Thyroid gland (tissue), 4 donors: ENCODE measurements at regions not wholly inside any gene's neighbourhood (a gene's known extent, or its start where the extent isn't known, plus 50 kb on each side); places are given as distances from the start of the nearest gene placed in this dataset.

Source experiments
- DNase-seq, 2 donors: peaks; one replicate each; pipeline ENCODE4 v3.0.0-alpha.2; 2019
- H3K27ac ChIP-seq, 3 donors: fragments of 200-600 bp; sonication (generic); 1 replicate in 2 of 3; 2 replicates in 1 of 3; pipeline ENCODE4 v1.5.1; 2016 to 2019; ENCODE audit warnings: mild to moderate bottlenecking in 1 of 3, moderate library complexity in 1 of 3
- H3K27me3 ChIP-seq: fragments of 200-600 bp; sonication (generic); one replicate; pipeline ENCODE4 v1.5.1; 2019
- H3K36me3 ChIP-seq, 2 donors: fragments of 200-600 bp; sonication (generic); one replicate each; pipeline ENCODE4 v1.5.1; 2016 to 2019
- H3K4me1 ChIP-seq, 2 donors: fragments of 200-600 bp; sonication (generic); one replicate each; pipeline ENCODE4 v1.5.1; 2017 to 2019
- H3K4me3 ChIP-seq, 3 donors: fragments of 200-600 bp; sonication (generic); replicated peaks in 1 of 3; 1 replicate in 2 of 3; 2 replicates in 1 of 3; pipeline ENCODE4 v1.5.1; 2016; ENCODE audit warnings: mild to moderate bottlenecking in 1 of 3
- H3K9me3 ChIP-seq: fragments of 200-600 bp; sonication (generic); one replicate; pipeline ENCODE4 v1.5.1; 2017
- CTCF ChIP-seq, 6 experiments: fragments of 200-600 bp in 3 of 6; fragments of 450-650 bp in 3 of 6; sonication (generic) in 3 of 6; IDR thresholded peaks; one replicate each; pipeline ENCODE4 v1.5.1; 2016 to 2019; ENCODE audit warnings: antibody characterized with exemption in 6 of 6, mild to moderate bottlenecking in 2 of 6, inconsistent platforms in 1 of 6, moderate library complexity in 1 of 6
- POLR2A ChIP-seq, 2 donors: fragments of 450-650 bp; IDR thresholded peaks; one replicate each; pipeline ENCODE4 v1.6.1; 2017; ENCODE audit warnings: antibody characterized with exemption in 2 of 2, mild to moderate bottlenecking in 2 of 2, moderate library complexity in 1 of 2
- WGBS, 2 donors: methylation state at CpG; one replicate each; pipeline ENCODE4 v1.1.5; 2017; 5-methylcytosine and 5-hydroxymethylcytosine counted together
- intact Hi-C: fragments of 100-400 bp; cut with DNase I; formaldehyde crosslinking; loops from one replicate; pipeline ENCODE4 v1.15.1; 2023

DNA sequence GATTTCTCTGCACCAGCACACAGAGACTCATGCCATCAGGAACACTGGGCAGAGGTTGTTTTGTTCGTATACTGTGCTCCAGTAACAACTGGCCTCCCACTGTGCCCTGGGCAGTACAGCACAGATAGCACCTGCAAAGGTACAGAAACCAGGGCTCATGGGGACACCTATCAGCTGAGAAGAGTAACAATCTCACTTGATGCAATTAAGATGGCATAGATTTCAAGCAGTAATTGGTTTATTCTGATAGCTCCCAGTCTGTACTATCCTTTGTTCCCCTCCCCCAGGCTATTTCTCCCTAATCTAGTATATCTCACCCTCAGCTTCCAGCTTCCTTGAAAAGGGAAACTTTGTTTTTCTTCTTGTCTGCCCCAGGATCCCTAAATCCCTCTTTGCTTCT is 343.9 kb upstream of the MMADHC start:
- H3K27ac ChIP-seq = no peak overlapping the region
- no peaks in the 10 kb centered on the region for H3K27me3 ChIP-seq
- H3K4me1 ChIP-seq = no peaks in the 10 kb centered on the region
- TF ChIP-seq CTCF (IDR thresholded peaks at IDR 0.05) = no peak
- no peak for TF ChIP-seq POLR2A (IDR thresholded peaks at IDR 0.05)
- H3K4me3 ChIP-seq = no peak overlapping the region
- no peak for DNase-seq
- intact Hi-C loops = no loop called here
- no peaks in the 10 kb centered on the region for H3K36me3 ChIP-seq
- no peaks in the 10 kb centered on the region for H3K9me3 ChIP-seq
- WGBS, 2 donors = 84 to 85% methylated on average over 1 of the region's 1 CpG

DNA sequence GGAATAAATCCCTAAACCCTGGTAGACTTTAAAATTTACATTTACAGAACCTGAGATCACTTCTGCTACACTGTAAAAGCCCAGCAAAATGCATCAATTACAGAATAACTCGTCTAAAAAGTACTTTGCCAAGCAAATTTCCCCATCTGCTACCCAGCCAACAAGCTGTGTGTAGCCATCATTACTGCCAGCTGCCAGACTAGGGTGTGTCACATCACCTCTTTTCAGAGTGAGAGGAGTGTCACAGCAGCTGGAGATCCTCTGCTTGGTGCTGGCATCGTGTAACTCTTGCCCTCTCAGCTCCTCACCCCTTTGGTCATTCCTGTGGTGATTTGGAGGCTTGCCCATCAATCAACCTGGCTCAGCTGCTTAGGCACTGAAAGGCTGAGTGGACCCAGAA is 340.4 kb upstream of the MMADHC start:
- Histone ChIP-seq H3K36me3 (no peaks in the 10 kb centered on the region), H3K4me1 (no peaks in the 10 kb centered on the region), H3K4me3 (no peak overlapping the region), H3K27me3 (no peaks in the 10 kb centered on the region), H3K27ac (no peak overlapping the region), H3K9me3 (no peaks in the 10 kb centered on the region)
- TF ChIP-seq CTCF (IDR thresholded peaks at IDR 0.05) (no peak), POLR2A (IDR thresholded peaks at IDR 0.05) (no peak)
- DNase-seq = no peak
- intact Hi-C loops = no loop called here
- WGBS, 2 donors = 37 to 53% methylated on average over 2 of the region's 2 CpGs

DNA sequence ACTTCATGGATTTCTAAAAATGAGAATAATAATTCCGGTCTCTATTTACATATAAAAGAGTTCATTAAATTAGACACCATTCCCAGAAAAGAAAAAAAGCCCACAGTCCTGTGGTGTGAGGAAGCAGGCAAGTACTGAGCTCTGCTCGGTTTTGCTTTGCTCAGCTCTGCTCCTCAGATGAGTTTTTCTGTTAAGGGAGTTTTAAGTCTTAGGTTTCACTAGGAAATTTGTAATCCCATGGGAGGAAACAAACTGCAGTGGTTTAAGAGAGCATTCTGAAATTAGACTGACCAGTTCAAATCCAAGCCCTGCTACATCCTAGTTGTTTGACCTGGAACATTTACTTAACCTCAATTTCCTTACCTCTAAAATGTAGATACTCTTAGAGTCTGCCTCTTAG is 338.6 kb upstream of the MMADHC start:
- H3K27me3 ChIP-seq = no peaks in the 10 kb centered on the region
- TF ChIP-seq POLR2A (IDR thresholded peaks at IDR 0.05) (no peak), CTCF (IDR thresholded peaks at IDR 0.05) (no peak)
- WGBS, 2 donors = 65 to 78% methylated on average over 2 of the region's 2 CpGs

GRCh38 chr2:149924549-149925213 is 337.1 kb upstream of the MMADHC start:
- WGBS, 2 donors = 91 to 93% methylated on average over 3 of the region's 3 CpGs

More for the DNA sequence above, 338.6 kb upstream of the MMADHC start:
- DNase-seq = no peak
- Histone ChIP-seq H3K9me3 (no peaks in the 10 kb centered on the region), H3K4me1 (no peaks in the 10 kb centered on the region), H3K4me3 (no peak overlapping the region), H3K36me3 (no peaks in the 10 kb centered on the region), H3K27ac (no peak overlapping the region)
- intact Hi-C loops = no loop called here

More at GRCh38 chr2:149924549-149925213, 337.1 kb upstream of the MMADHC start:
- Histone ChIP-seq H3K36me3 (no peaks in the 10 kb centered on the region), H3K27ac (no peak overlapping the region), H3K4me1 (no peaks in the 10 kb centered on the region), H3K9me3 (no peaks in the 10 kb centered on the region), H3K27me3 (no peaks in the 10 kb centered on the region), H3K4me3 (no peak overlapping the region)
- no peak for DNase-seq
- intact Hi-C loops = no loop called here
- TF ChIP-seq POLR2A (IDR thresholded peaks at IDR 0.05) (no peak), CTCF (IDR thresholded peaks at IDR 0.05) (no peak)
